ENCODE measurements at regions not wholly inside any gene's neighbourhood (a gene's known extent, or its start where the extent isn't known, plus 50 kb on each side); places are given as distances from the start of the nearest gene placed in this dataset.

- Histone ChIP-seq H3K4me3 (no peak overlapping the region), H3K27ac (no peak overlapping the region), H3K36me3 (replicated peaks in 1 of 2) (no peaks in the 10 kb centered on the region), H3K27me3 (no peaks in the 10 kb centered on the region), H3K9me3 (replicated peaks in 1 of 3) (no peaks in the 10 kb centered on the region), H3K4me1 (replicated peaks in 1 of 2) (no peaks in the 10 kb centered on the region)
- no peak for TF ChIP-seq POLR2A (IDR thresholded peaks at IDR 0.05)
- TF ChIP-seq CTCF (IDR thresholded peaks at IDR 0.05): no peak
- WGBS, 4 donors: 89 to 100% (median 91%) methylated on average over 1 to 8 of the region's 8 CpGs
- no peak for DNase-seq
- intact Hi-C loops (cut with DNase I): no loop called here
Measured at GRCh38 chr2:16181741-16182090, 241.4 kb downstream of the MYCN start.

- no peaks in the 10 kb centered on the region for H3K27me3 ChIP-seq
- H3K36me3 ChIP-seq (replicated peaks in 1 of 2): no peaks in the 10 kb centered on the region
- no peaks in the 10 kb centered on the region for H3K4me1 ChIP-seq (replicated peaks in 1 of 2)
- 86 to 95% (median 93%) methylated on average over 10 to 12 of the region's 12 CpGs for WGBS, 4 donors
- H3K9me3 ChIP-seq (replicated peaks in 1 of 3): no peaks in the 10 kb centered on the region
- TF ChIP-seq CTCF (IDR thresholded peaks at IDR 0.05): no peak
- no peak for TF ChIP-seq POLR2A (IDR thresholded peaks at IDR 0.05)
- no peak overlapping the region for H3K27ac ChIP-seq
- intact Hi-C loops (cut with DNase I): no loop called here
- no peak for DNase-seq
- H3K4me3 ChIP-seq: no peak overlapping the region
Measured at GRCh38 chr2:16181062-16181740, 240.9 kb downstream of the MYCN start.

- 80 to 93% (median 91%) methylated on average over 6 of the region's 6 CpGs for WGBS, 4 donors
- Histone ChIP-seq H3K4me1 (replicated peaks in 1 of 2) (no peaks in the 10 kb centered on the region), H3K9me3 (replicated peaks in 1 of 3) (no peaks in the 10 kb centered on the region), H3K27ac (no peak overlapping the region), H3K27me3 (no peaks in the 10 kb centered on the region), H3K4me3 (no peak overlapping the region), H3K36me3 (replicated peaks in 1 of 2) (no peaks in the 10 kb centered on the region)
- DNase-seq: no peak
- no peak for TF ChIP-seq POLR2A (IDR thresholded peaks at IDR 0.05)
- TF ChIP-seq CTCF (IDR thresholded peaks at IDR 0.05): no peak
- intact Hi-C loops (cut with DNase I): no loop called here
Measured at GRCh38 chr2:16180631-16181030, 240.3 kb downstream of the MYCN start.

- intact Hi-C loops (cut with DNase I): no loop called here
Measured at GRCh38 chr2:16179701-16180416, 239.5 kb downstream of the MYCN start.

More at GRCh38 chr2:16179701-16180416, 239.5 kb downstream of the MYCN start:
- H3K4me1 ChIP-seq (replicated peaks in 1 of 2): no peaks in the 10 kb centered on the region
- no peak for TF ChIP-seq CTCF (IDR thresholded peaks at IDR 0.05)
- H3K27me3 ChIP-seq: no peaks in the 10 kb centered on the region
- DNase-seq: no peak
- H3K36me3 ChIP-seq (replicated peaks in 1 of 2): no peaks in the 10 kb centered on the region
- no peak overlapping the region for H3K4me3 ChIP-seq
- H3K9me3 ChIP-seq (replicated peaks in 1 of 3): no peaks in the 10 kb centered on the region
- 48 to 65% (median 60%) methylated on average over 6 to 8 of the region's 8 CpGs for WGBS, 4 donors
- no peak overlapping the region for H3K27ac ChIP-seq
